ENCODE measurements at regions not wholly inside any gene's neighbourhood (a gene's known extent, or its start where the extent isn't known, plus 50 kb on each side); places are given as distances from the start of the nearest gene placed in this dataset.

DNA sequence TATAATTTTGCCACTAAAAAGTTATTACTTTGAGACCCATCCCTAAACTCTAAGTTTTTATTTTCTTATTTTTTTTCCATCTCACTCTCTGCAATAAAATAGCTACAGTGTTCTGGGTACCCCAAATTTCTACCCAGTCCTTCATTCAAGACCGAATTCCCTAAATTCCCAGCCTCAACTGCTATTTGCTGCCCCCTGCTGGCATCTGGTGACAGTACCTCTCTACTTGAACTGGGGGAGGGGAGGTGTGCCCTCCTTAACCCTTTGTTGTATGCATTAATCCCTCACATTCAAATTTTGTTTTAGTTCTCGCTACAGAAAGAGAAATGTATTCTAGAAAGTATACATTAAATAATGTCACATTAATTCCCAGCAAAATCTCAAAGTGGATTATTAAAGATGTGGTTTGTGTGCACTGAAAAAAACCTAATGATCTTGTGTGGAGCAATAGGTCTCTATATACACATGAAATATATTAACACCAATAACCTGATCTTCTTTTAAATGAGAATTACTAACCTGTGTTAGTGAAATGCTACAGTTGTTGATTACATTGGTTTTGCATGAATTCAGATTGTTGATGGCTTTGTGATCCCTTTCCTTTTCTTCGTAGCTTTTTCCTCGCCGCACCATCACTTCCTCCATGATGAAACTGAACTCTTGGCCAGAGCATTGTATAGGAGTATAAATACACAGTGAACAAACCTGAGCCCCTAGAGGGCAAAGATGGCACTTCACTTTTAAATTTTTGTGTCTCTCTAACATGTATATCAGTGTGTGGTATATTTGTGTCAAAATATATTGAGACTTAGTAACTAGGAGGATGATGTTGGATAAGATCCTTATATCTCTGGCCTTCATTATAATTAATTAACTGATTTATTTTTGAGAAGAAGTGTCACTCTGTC lies 590.0 kb downstream of the METTL15 start:
- Mint-ChIP-seq H3K27me3 (no peaks in the 10 kb centered on the region), H3K4me3 (no peak overlapping the region), H3K4me1 (ENCODE audit: low read depth) (no peaks in the 10 kb centered on the region), H3K9me3 (peaks cover 6% of the 10 kb centered on the region), H3K36me3 (ENCODE audit: low read depth) (no peaks in the 10 kb centered on the region), H3K27ac (no peak overlapping the region)
- DNase-seq (peak in 1 of 14 experiments; percentile 5), ATAC-seq (ENCODE audit: poor library complexity) (no peak)
- no peaks in the 10 kb centered on the region for H3K4me1 ChIP-seq (ENCODE audit: insufficient read depth, low read length)
- H3K4me3 ChIP-seq (ENCODE audit: low read length), result no peak overlapping the region
- ChIA-PET POLR2A (no interaction called here), CTCF (no interaction called here)
- intact Hi-C loops (cut with DNase I, micrococcal nuclease), result no loop called here
- no peak overlapping the region for H3K27ac ChIP-seq (ENCODE audit: low read depth in 1 of 2, low read length in 2 of 2)
- no peaks in the 10 kb centered on the region for H3K27me3 ChIP-seq (ENCODE audit: control insufficient read depth in 1 of 2, insufficient read depth in 2 of 2, low read length in 2 of 2)
- TF ChIP-seq, protein P1, sequence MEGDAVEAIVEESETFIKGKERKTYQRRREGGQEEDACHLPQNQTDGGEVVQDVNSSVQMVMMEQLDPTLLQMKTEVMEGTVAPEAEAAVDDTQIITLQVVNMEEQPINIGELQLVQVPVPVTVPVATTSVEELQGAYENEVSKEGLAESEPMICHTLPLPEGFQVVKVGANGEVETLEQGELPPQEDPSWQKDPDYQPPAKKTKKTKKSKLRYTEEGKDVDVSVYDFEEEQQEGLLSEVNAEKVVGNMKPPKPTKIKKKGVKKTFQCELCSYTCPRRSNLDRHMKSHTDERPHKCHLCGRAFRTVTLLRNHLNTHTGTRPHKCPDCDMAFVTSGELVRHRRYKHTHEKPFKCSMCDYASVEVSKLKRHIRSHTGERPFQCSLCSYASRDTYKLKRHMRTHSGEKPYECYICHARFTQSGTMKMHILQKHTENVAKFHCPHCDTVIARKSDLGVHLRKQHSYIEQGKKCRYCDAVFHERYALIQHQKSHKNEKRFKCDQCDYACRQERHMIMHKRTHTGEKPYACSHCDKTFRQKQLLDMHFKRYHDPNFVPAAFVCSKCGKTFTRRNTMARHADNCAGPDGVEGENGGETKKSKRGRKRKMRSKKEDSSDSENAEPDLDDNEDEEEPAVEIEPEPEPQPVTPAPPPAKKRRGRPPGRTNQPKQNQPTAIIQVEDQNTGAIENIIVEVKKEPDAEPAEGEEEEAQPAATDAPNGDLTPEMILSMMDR (IDR thresholded peaks at IDR 0.05), result no peak
- H3K36me3 ChIP-seq (ENCODE audit: insufficient read depth, low read length), result no peaks in the 10 kb centered on the region
- no peaks in the 10 kb centered on the region for H3K9me3 ChIP-seq (ENCODE audit: control insufficient read depth in 1 of 2, insufficient read depth in 1 of 2, low read length in 2 of 2)

DNA sequence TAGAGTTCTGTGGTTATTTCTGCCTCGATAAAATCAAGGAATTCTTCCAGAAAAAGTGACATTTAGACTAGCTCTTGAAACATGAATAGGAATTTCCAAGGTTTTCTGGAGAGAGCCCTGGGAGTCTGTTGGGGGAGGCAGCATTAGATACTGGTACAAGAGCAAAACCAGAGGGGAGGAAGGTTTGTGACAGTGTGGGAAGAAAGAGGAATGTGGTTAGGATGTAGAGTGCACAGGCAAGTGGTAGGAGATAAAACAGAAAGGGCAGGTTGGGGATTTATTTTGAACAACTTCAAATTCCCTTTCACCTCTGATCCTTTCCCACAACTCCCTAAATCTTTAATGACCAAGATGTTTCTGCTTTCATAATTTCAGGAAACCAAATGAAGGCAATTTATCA lies 588.4 kb downstream of the METTL15 start:
- H3K4me1 Mint-ChIP-seq (ENCODE audit: low read depth), result no peaks in the 10 kb centered on the region
- peaks cover 5% of the 10 kb centered on the region for H3K9me3 Mint-ChIP-seq
- no peak overlapping the region for H3K27ac ChIP-seq (ENCODE audit: low read depth in 1 of 2, low read length in 2 of 2)
- DNase-seq (no peak), ATAC-seq (ENCODE audit: poor library complexity) (no peak)
- no peak overlapping the region for H3K4me3 Mint-ChIP-seq
- TF ChIP-seq, protein P1 (IDR thresholded peaks at IDR 0.05), result no peak
- no peaks in the 10 kb centered on the region for H3K36me3 Mint-ChIP-seq (ENCODE audit: low read depth)
- H3K27ac Mint-ChIP-seq, result no peak overlapping the region
- no peak overlapping the region for H3K4me3 ChIP-seq (ENCODE audit: low read length)
- H3K9me3 ChIP-seq (ENCODE audit: control insufficient read depth in 1 of 2, insufficient read depth in 1 of 2, low read length in 2 of 2), result peaks cover 0 to 4% of the 10 kb centered on the region in 2 experiments
- ChIA-PET CTCF (no interaction called here), POLR2A (no interaction called here)
- no peaks in the 10 kb centered on the region for H3K4me1 ChIP-seq (ENCODE audit: insufficient read depth, low read length)
- H3K36me3 ChIP-seq (ENCODE audit: insufficient read depth, low read length), result no peaks in the 10 kb centered on the region
- intact Hi-C loops (cut with DNase I, micrococcal nuclease), result no loop called here
- H3K27me3 ChIP-seq (ENCODE audit: control insufficient read depth in 1 of 2, insufficient read depth in 2 of 2, low read length in 2 of 2), result no peaks in the 10 kb centered on the region
- no peaks in the 10 kb centered on the region for H3K27me3 Mint-ChIP-seq

DNA sequence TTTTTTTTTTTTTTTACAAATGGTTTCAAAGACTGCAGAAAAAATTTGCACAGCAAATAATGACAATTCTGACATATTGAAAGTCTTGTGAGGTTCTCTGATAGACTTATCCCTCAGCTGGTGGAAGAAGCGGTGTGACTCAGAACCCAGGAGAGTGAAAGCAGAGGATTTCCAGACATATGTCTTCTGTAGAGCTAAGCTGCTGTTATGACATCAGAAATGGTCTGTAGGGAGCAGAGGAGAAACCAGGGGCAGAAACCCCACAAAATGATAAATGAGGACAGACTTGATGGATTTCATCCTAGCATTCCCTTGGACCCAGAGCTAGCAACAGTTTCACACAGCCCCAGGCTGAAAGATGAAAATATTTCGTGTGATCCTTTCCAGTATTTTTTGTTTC lies 582.6 kb downstream of the METTL15 start:
- Mint-ChIP-seq H3K4me1 (ENCODE audit: low read depth) (no peaks in the 10 kb centered on the region), H3K36me3 (ENCODE audit: low read depth) (no peaks in the 10 kb centered on the region), H3K27ac (no peak overlapping the region), H3K9me3 (peaks cover 5% of the 10 kb centered on the region), H3K4me3 (no peak overlapping the region), H3K27me3 (no peaks in the 10 kb centered on the region)
- TF ChIP-seq, protein P1 (IDR thresholded peaks at IDR 0.05), result no peak
- peaks cover 0 to 5% of the 10 kb centered on the region in 2 experiments for H3K9me3 ChIP-seq (ENCODE audit: control insufficient read depth in 1 of 2, insufficient read depth in 1 of 2, low read length in 2 of 2)
- DNase-seq (no peak), ATAC-seq (ENCODE audit: poor library complexity) (no peak)
- intact Hi-C loops (cut with DNase I, micrococcal nuclease), result no loop called here
- no peaks in the 10 kb centered on the region for H3K4me1 ChIP-seq (ENCODE audit: insufficient read depth, low read length)
- no peak overlapping the region for H3K4me3 ChIP-seq (ENCODE audit: low read length)
- H3K27me3 ChIP-seq (ENCODE audit: control insufficient read depth in 1 of 2, insufficient read depth in 2 of 2, low read length in 2 of 2), result no peaks in the 10 kb centered on the region
- POLR2A ChIA-PET, result no interaction called here
- H3K27ac ChIP-seq (ENCODE audit: low read depth in 1 of 2, low read length in 2 of 2), result no peak overlapping the region
- CTCF ChIA-PET, result no interaction called here
- no peaks in the 10 kb centered on the region for H3K36me3 ChIP-seq (ENCODE audit: insufficient read depth, low read length)

Measured in CD4-positive, alpha-beta T cell (primary cell).